Stomach (tissue), 8 donors: ENCODE measurements at regions not wholly inside any gene's neighbourhood (a gene's known extent, or its start where the extent isn't known, plus 50 kb on each side); places are given as distances from the start of the nearest gene placed in this dataset.

Experiments
- DNase-seq, 2 donors: peaks; one replicate each; pipeline versions ENCODE4 v3.0.0 to v3.0.0-alpha.2; 2013 to 2019
- H3K27ac ChIP-seq, 5 donors: fragments of 200-600 bp in 4 of 5; sonication (generic) in 4 of 5; one replicate each; pipeline ENCODE4 v1.5.1; 2013 to 2019; ENCODE audit warnings: mild to moderate bottlenecking in 1 of 5, moderate library complexity in 1 of 5
- H3K27me3 ChIP-seq, 3 donors: fragments of 200-600 bp; sonication (generic); one replicate each; pipeline ENCODE4 v1.5.1; 2017 to 2019; ENCODE audit warnings: mixed run types in 1 of 3
- H3K36me3 ChIP-seq, 4 donors: fragments of 200-600 bp; sonication (generic); 1 replicate in 3 of 4; 2 replicates in 1 of 4; pipeline ENCODE4 v1.5.1; 2016 to 2019
- H3K4me1 ChIP-seq, 4 donors: fragments of 200-600 bp; sonication (generic); one replicate each; pipeline ENCODE4 v1.5.1; 2016 to 2019
- H3K4me3 ChIP-seq, 4 donors: fragments of 200-600 bp; sonication (generic) in 3 of 4; one replicate each; pipeline ENCODE4 v1.5.1; 2016 to 2019; ENCODE audit warnings: mild to moderate bottlenecking in 1 of 4
- H3K9me3 ChIP-seq, 4 donors: fragments of 200-600 bp; sonication (generic); one replicate each; pipeline ENCODE4 v1.5.1; 2016 to 2019
- EP300 ChIP-seq: sonication (generic); formaldehyde crosslinking; IDR thresholded peaks from one replicate; pipeline ENCODE4 v1.6.1; 2017; ENCODE audit warnings: antibody characterized with exemption
- POLR2A ChIP-seq, 4 donors: fragments of 450-650 bp; IDR thresholded peaks; one replicate each; pipeline ENCODE4 v1.6.1; 2016; ENCODE audit warnings: antibody characterized with exemption in 4 of 4, control low read depth in 2 of 4, mild to moderate bottlenecking in 1 of 4, moderate library complexity in 1 of 4
- POLR2AphosphoS5 ChIP-seq, 3 donors: sonication (generic); formaldehyde crosslinking; IDR thresholded peaks; one replicate each; pipeline ENCODE4 v1.6.1; 2016; ENCODE audit warnings: antibody characterized with exemption in 3 of 3
- WGBS, 5 donors: extraction: QIAGEN DNeasy Blood & Tissue Kit in 3 of 5; methylation state at CpG; one replicate each; pipeline versions ENCODE4 v1.1.5 to v1.1.7; 2013 to 2018; 5-methylcytosine and 5-hydroxymethylcytosine counted together
- intact Hi-C: fragments of 100-400 bp; cut with DNase I; formaldehyde crosslinking; loops from one replicate; pipeline ENCODE4 v1.15.1; 2023; ENCODE audit warnings: low total_unique reads
- TF ChIP-seq, protein P1 (sequence below), 7 experiments: fragments of 450-650 bp in 4 of 7; fragments of 200-600 bp in 3 of 7; sonication (generic) in 3 of 7; IDR thresholded peaks; one replicate each; pipeline ENCODE4 v1.5.1; 2016 to 2019; ENCODE audit warnings: antibody characterized with exemption in 7 of 7, control low read depth in 2 of 7, mild to moderate bottlenecking in 1 of 7
- donor health status: healthy with polysubstance abuse.
- donor health status: Bipolar disorder and iron deficiency.
- donor health status: healthy.

DNA sequence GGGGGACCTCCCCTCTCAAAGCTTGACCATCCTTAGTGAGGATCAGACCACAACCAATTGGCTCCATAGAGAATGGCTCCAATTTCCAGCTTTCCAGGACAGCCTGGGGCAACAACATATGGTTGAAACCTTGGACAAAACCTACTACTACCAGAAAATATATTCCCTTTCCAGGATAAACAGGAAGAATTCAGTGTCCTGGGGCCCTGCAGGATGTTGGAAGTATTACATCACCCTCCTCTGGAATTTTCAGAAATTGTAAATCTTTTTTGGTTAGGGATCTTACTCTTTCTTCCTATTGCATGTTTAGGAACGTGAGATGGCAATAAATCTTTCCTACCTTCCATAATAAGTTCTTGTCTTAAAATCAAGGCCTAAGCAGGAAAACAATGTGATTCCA, 158.9 kb upstream of the MEIS1 start:
- intact Hi-C loops, result no loop called here
- no peaks in the 10 kb centered on the region for H3K4me1 ChIP-seq
- DNase-seq, result no peak
- 71 to 83% (median 79%) methylated on average over 1 of the region's 1 CpG for WGBS, 5 donors
- no peak overlapping the region for H3K27ac ChIP-seq
- no peak overlapping the region for H3K4me3 ChIP-seq
- H3K9me3 ChIP-seq, result no peaks in the 10 kb centered on the region
- no peak for TF ChIP-seq POLR2AphosphoS5 (IDR thresholded peaks at IDR 0.05)
- TF ChIP-seq POLR2A (IDR thresholded peaks at IDR 0.05), result no peak
- TF ChIP-seq, protein P1, sequence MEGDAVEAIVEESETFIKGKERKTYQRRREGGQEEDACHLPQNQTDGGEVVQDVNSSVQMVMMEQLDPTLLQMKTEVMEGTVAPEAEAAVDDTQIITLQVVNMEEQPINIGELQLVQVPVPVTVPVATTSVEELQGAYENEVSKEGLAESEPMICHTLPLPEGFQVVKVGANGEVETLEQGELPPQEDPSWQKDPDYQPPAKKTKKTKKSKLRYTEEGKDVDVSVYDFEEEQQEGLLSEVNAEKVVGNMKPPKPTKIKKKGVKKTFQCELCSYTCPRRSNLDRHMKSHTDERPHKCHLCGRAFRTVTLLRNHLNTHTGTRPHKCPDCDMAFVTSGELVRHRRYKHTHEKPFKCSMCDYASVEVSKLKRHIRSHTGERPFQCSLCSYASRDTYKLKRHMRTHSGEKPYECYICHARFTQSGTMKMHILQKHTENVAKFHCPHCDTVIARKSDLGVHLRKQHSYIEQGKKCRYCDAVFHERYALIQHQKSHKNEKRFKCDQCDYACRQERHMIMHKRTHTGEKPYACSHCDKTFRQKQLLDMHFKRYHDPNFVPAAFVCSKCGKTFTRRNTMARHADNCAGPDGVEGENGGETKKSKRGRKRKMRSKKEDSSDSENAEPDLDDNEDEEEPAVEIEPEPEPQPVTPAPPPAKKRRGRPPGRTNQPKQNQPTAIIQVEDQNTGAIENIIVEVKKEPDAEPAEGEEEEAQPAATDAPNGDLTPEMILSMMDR (IDR thresholded peaks at IDR 0.05), result no peak
- no peak for TF ChIP-seq EP300
- no peaks in the 10 kb centered on the region for H3K36me3 ChIP-seq
- no peaks in the 10 kb centered on the region for H3K27me3 ChIP-seq

- WGBS, 5 donors, result 52 to 68% (median 59%) methylated on average over 4 of the region's 4 CpGs
- Histone ChIP-seq H3K4me1 (no peaks in the 10 kb centered on the region), H3K27ac (no peak overlapping the region), H3K9me3 (no peaks in the 10 kb centered on the region), H3K4me3 (no peak overlapping the region), H3K27me3 (no peaks in the 10 kb centered on the region), H3K36me3 (no peaks in the 10 kb centered on the region)
- intact Hi-C loops, result no loop called here
- DNase-seq, result peak in 1 of 2 donors; percentile 39
- TF ChIP-seq POLR2AphosphoS5 (IDR thresholded peaks at IDR 0.05) (no peak), EP300 (no peak), POLR2A (IDR thresholded peaks at IDR 0.05) (no peak)
- TF ChIP-seq, protein P1 (IDR thresholded peaks at IDR 0.05), result no peak
Observed at GRCh38 chr2:66273933-66274490, 160.9 kb upstream of the MEIS1 start.

DNA sequence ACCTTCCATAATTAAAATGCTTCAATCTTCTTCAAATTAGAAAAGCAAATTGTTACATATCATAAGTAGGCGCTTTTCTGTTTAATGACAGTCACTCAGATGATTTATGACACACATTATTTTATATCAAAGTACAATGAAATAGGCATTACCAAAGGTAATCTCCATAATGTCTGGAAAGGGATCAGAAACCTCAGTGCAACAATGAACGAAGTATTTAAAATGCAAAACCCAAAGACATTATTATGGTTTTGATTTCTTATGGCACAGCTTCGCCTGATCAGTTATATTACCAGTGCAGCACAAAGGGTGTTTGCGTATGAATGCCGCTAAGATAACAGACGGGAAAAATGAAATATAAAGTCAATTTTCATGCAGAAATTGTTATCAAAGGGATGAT, 162.2 kb upstream of the MEIS1 start:
- 74 to 85% (median 77%) methylated on average over 6 of the region's 6 CpGs for WGBS, 5 donors
- intact Hi-C loops, result no loop called here
- no peaks in the 10 kb centered on the region for H3K27me3 ChIP-seq

GRCh38 chr2:66271777-66272176, 163.1 kb upstream of the MEIS1 start:
- H3K27me3 ChIP-seq, result no peaks in the 10 kb centered on the region
- 42 to 62% (median 48%) methylated on average over 2 of the region's 2 CpGs for WGBS, 5 donors
- no peak overlapping the region for H3K4me3 ChIP-seq
- no peaks in the 10 kb centered on the region for H3K9me3 ChIP-seq
- H3K36me3 ChIP-seq, result no peaks in the 10 kb centered on the region
- no peak overlapping the region for H3K27ac ChIP-seq
- intact Hi-C loops, result no loop called here
- no peaks in the 10 kb centered on the region for H3K4me1 ChIP-seq
- peak in 1 of 2 donors; percentile 12 for DNase-seq
- TF ChIP-seq, protein P1 (IDR thresholded peaks at IDR 0.05), result no peak
- TF ChIP-seq POLR2AphosphoS5 (IDR thresholded peaks at IDR 0.05) (no peak), EP300 (no peak), POLR2A (IDR thresholded peaks at IDR 0.05) (no peak)

More for the DNA sequence above, 162.2 kb upstream of the MEIS1 start:
- no peak overlapping the region for H3K4me3 ChIP-seq
- no peak overlapping the region for H3K27ac ChIP-seq
- H3K4me1 ChIP-seq, result no peaks in the 10 kb centered on the region
- no peaks in the 10 kb centered on the region for H3K36me3 ChIP-seq
- DNase-seq, result no peak
- TF ChIP-seq POLR2A (IDR thresholded peaks at IDR 0.05), result no peak
- no peak for TF ChIP-seq EP300
- TF ChIP-seq, protein P1 (IDR thresholded peaks at IDR 0.05), result no peak
- no peak for TF ChIP-seq POLR2AphosphoS5 (IDR thresholded peaks at IDR 0.05)
- no peaks in the 10 kb centered on the region for H3K9me3 ChIP-seq
